Gastroesophageal sphincter (tissue), 4 donors: ENCODE measurements at regions not wholly inside any gene's neighbourhood (a gene's known extent, or its start where the extent isn't known, plus 50 kb on each side); places are given as distances from the start of the nearest gene placed in this dataset.

Source experiments
- ATAC-seq: fragments of 150-250 bp; one replicate; pipeline ENCODE4 v1.9.1; 2016; ENCODE audit warnings: mild to moderate bottlenecking, moderate library complexity
- H3K27ac ChIP-seq, 4 donors: fragments of 200-600 bp; sonication (generic) in 3 of 4; 1 replicate in 3 of 4; 2 replicates in 1 of 4; pipeline ENCODE4 v1.5.1; 2016 to 2019
- H3K27me3 ChIP-seq: fragments of 200-600 bp; sonication (generic); one replicate; pipeline ENCODE4 v1.5.1; 2019
- H3K36me3 ChIP-seq, 2 donors: fragments of 200-600 bp; sonication (generic); one replicate each; pipeline ENCODE4 v1.5.1; 2019; ENCODE audit warnings: control low read depth in 1 of 2
- H3K4me1 ChIP-seq, 3 donors: fragments of 200-600 bp; sonication (generic); 1 replicate in 2 of 3; 2 replicates in 1 of 3; pipeline ENCODE4 v1.5.1; 2016 to 2019; ENCODE audit warnings: control low read depth in 2 of 3
- H3K4me3 ChIP-seq, 2 donors: fragments of 200-600 bp; sonication (generic); one replicate each; pipeline ENCODE4 v1.5.1; 2019; ENCODE audit warnings: mild to moderate bottlenecking in 1 of 2, moderate library complexity in 1 of 2
- H3K9me3 ChIP-seq, 3 donors: fragments of 200-600 bp; sonication (generic); one replicate each; pipeline ENCODE4 v1.5.1; 2017 to 2019; ENCODE audit warnings: control low read depth in 2 of 3
- EP300 ChIP-seq: sonication (generic); formaldehyde crosslinking; IDR thresholded peaks from one replicate; pipeline ENCODE4 v1.6.1; 2017; ENCODE audit warnings: antibody characterized with exemption, mild to moderate bottlenecking
- POLR2A ChIP-seq, 2 donors: fragments of 450-650 bp; IDR thresholded peaks; one replicate each; pipeline ENCODE4 v1.6.1; 2017; ENCODE audit warnings: antibody characterized with exemption in 2 of 2, mild to moderate bottlenecking in 2 of 2, moderate library complexity in 1 of 2
- POLR2AphosphoS5 ChIP-seq: sonication (generic); formaldehyde crosslinking; IDR thresholded peaks from one replicate; pipeline ENCODE4 v1.6.1; 2017; ENCODE audit warnings: antibody characterized with exemption
- WGBS, 2 donors: methylation state at CpG; one replicate each; pipeline ENCODE4 v1.1.5; 2018; ENCODE audit warnings: low coverage in 1 of 2; 5-methylcytosine and 5-hydroxymethylcytosine counted together
- TF ChIP-seq, protein P1 (sequence below), 4 experiments: fragments of 200-600 bp in 2 of 4; fragments of 450-650 bp in 2 of 4; sonication (generic) in 1 of 4; IDR thresholded peaks; one replicate each; pipeline ENCODE4 v1.5.1; 2017 to 2019; ENCODE audit warnings: antibody characterized with exemption in 4 of 4, mild to moderate bottlenecking in 2 of 4, moderate library complexity in 2 of 4

DNA sequence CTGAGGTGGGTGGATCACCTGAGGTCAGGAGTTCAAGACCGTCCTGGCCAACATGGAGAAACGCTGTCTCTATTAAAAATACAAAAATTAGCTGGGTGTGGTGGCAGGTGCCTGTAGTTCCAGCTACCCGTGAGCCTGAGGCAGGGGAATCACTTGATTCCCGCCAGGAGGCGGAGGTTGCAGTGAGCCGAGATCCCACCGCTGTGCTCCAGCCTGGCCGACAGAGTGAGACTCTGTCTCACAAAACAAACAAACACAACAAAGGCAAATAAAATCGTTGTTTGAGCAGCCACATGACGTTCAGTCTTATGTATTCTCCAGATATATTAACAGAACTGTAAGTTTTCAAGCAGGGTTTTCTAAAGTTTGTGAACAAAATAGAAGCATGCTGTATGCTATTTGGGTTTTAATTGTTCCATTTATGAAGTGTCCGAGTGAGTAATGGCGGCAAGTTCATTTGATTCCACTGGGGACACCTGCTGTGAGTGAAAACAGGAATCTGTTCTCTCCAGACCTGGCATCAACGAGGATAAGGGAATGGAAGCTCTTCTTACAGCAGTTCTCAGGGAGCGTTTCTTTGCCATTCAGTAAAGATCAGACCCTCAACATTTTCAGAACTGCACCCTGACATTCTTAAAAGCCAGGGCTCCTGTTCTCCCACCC lies 122.5 kb upstream of the PITRM1 start:
- TF ChIP-seq, protein P1, sequence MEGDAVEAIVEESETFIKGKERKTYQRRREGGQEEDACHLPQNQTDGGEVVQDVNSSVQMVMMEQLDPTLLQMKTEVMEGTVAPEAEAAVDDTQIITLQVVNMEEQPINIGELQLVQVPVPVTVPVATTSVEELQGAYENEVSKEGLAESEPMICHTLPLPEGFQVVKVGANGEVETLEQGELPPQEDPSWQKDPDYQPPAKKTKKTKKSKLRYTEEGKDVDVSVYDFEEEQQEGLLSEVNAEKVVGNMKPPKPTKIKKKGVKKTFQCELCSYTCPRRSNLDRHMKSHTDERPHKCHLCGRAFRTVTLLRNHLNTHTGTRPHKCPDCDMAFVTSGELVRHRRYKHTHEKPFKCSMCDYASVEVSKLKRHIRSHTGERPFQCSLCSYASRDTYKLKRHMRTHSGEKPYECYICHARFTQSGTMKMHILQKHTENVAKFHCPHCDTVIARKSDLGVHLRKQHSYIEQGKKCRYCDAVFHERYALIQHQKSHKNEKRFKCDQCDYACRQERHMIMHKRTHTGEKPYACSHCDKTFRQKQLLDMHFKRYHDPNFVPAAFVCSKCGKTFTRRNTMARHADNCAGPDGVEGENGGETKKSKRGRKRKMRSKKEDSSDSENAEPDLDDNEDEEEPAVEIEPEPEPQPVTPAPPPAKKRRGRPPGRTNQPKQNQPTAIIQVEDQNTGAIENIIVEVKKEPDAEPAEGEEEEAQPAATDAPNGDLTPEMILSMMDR (IDR thresholded peaks at IDR 0.05): no peak
- TF ChIP-seq EP300 (no peak), POLR2AphosphoS5 (no peak), POLR2A (IDR thresholded peaks at IDR 0.05) (no peak)
- Histone ChIP-seq H3K4me3 (no peak overlapping the region), H3K4me1 (peaks cover 0 to 14% (median 0%) of the 10 kb centered on the region in 3 donors), H3K27ac (no peak overlapping the region), H3K36me3 (no peaks in the 10 kb centered on the region), H3K27me3 (no peaks in the 10 kb centered on the region), H3K9me3 (no peaks in the 10 kb centered on the region)
- 84% methylated on average over 7 to 14 of the region's 14 CpGs for WGBS, 2 donors
- no peak for ATAC-seq

DNA sequence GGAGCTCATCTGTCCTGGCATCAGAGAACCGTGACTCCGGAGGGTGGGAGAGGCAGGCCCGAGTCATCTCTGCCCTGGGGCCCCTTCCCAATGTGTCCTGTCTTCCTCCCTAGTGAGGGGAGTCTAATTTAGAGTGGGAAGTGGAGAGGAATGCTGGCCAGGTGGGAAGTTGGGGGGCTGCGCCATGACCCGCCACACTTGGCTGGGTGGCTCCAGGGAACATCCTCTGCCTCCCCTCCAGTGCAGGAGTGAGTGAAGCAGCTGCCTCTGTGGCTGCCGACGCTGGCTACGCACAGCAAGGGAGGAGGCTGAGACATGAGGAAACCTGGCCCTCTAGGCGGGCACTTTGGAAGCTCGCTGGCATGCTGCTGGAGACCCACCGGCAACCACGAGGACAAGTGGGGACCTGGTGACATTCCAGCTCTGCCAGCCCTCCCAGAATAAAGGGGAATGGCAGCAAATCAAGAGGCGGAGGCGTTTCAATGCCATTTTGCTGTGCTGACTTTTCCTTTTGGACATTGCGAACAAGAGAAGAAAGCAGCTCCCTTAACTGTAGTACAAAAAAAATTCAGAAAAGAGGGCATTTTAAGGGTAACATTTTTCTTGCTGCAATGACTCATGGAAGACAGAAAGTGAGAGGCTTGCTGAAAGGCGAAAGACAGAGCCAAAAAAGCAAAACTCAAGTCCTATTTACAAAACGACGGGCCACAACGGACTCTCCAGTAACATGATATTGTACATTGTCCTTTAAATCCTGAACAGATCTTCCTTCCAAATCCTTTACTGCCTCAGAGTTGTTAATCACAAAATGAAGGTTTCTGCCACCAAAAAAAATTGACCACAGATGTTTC lies 121.2 kb upstream of the PITRM1 start:
- no peaks in the 10 kb centered on the region for H3K36me3 ChIP-seq
- ATAC-seq: no peak
- peaks cover 0 to 14% (median 0%) of the 10 kb centered on the region in 3 donors for H3K4me1 ChIP-seq
- H3K4me3 ChIP-seq: no peak overlapping the region
- H3K27ac ChIP-seq: peak overlapping the region in 3 of 4 donors; percentile 31 to 32 (median 32)
- H3K9me3 ChIP-seq: no peaks in the 10 kb centered on the region
- TF ChIP-seq POLR2A (IDR thresholded peaks at IDR 0.05) (no peak), EP300 (no peak), POLR2AphosphoS5 (no peak)
- TF ChIP-seq, protein P1 (IDR thresholded peaks at IDR 0.05): no peak
- 74 to 81% methylated on average over 5 to 8 of the region's 19 CpGs for WGBS, 2 donors
- H3K27me3 ChIP-seq: no peaks in the 10 kb centered on the region

DNA sequence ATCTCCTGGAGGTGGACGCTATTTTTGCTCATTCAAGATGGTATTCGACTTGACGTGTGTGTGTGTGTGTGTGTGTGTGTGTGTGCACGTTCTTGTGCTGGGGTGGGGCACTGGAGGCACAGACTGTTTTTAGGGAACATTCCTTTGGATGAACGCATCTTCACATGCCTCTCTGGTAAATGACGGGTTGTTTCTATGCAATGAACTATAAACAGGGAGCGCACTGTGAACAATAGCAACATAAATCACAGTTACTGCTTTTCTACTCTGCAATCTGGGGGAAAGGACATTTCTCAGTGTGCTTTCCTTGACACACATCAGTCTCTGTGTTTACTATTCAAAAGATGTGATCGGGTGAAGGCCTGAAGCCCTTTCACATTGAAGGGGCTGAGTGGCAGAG lies 120.1 kb upstream of the PITRM1 start:
- TF ChIP-seq, protein P1 (IDR thresholded peaks at IDR 0.05): no peak
- no peak for TF ChIP-seq POLR2AphosphoS5
- TF ChIP-seq POLR2A (IDR thresholded peaks at IDR 0.05): no peak
- 79 to 80% methylated on average over 6 to 8 of the region's 8 CpGs for WGBS, 2 donors
- Histone ChIP-seq H3K4me1 (peaks cover 0 to 14% (median 0%) of the 10 kb centered on the region in 3 donors), H3K36me3 (no peaks in the 10 kb centered on the region), H3K9me3 (no peaks in the 10 kb centered on the region), H3K4me3 (no peak overlapping the region), H3K27me3 (no peaks in the 10 kb centered on the region), H3K27ac (peak overlapping the region in 2 of 4 donors; percentile 32 to 43)
- ATAC-seq: peak; percentile 59

DNA sequence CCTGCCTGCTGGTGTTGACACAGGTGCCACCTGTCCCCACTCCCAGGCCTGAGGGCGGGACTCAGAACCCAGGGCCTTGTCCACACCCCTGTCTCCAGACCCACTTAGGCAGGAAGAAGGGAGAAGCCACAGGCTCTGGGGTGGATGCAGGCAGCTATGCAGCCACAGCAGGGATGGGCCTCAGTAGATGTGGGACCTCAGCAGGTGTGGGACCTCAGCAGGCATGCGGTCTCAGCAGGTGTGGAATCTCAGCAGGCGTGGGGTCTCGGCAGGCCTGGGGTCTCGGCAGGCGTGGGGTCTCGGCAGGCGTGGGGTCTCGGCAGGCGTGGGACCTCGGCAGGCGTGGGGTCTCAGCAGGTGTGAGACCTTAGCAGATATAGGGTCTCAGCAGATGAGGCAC lies 118.0 kb upstream of the PITRM1 start:
- Histone ChIP-seq H3K4me1 (peaks cover 0 to 14% (median 0%) of the 10 kb centered on the region in 3 donors), H3K4me3 (no peak overlapping the region), H3K9me3 (no peaks in the 10 kb centered on the region), H3K27me3 (no peaks in the 10 kb centered on the region), H3K36me3 (no peaks in the 10 kb centered on the region), H3K27ac (no peak overlapping the region)
- no peak for ATAC-seq
- TF ChIP-seq EP300 (no peak), POLR2AphosphoS5 (no peak), POLR2A (IDR thresholded peaks at IDR 0.05) (no peak)
- TF ChIP-seq, protein P1 (IDR thresholded peaks at IDR 0.05): no peak
- WGBS, 2 donors: no CpG with 5 or more reads among the region's 12 CpGs
